Transverse colon (tissue), 4 donors: ENCODE measurements at regions not wholly inside any gene's neighbourhood (a gene's known extent, or its start where the extent isn't known, plus 50 kb on each side); places are given as distances from the start of the nearest gene placed in this dataset.

ENCODE experiments used
- CTCF ChIP-seq, 5 experiments: fragments of 200-600 bp in 3 of 5; fragments of 450-650 bp in 2 of 5; sonication (generic) in 3 of 5; IDR thresholded peaks; 1 replicate in 2 of 5; 2 replicates in 3 of 5; pipeline ENCODE4 v1.5.1; 2016 to 2017; ENCODE audit warnings: antibody characterized with exemption in 5 of 5, inconsistent platforms in 3 of 5, mild to moderate bottlenecking in 2 of 5, moderate library complexity in 1 of 5
- EP300 ChIP-seq: sonication (generic); formaldehyde crosslinking; IDR thresholded peaks from one replicate; pipeline ENCODE4 v1.6.1; 2017; ENCODE audit warnings: antibody characterized with exemption, low read depth
- POLR2A ChIP-seq: fragments of 450-650 bp; IDR thresholded peaks from one replicate; pipeline ENCODE4 v1.6.1; 2016; ENCODE audit warnings: antibody characterized with exemption, mild to moderate bottlenecking, moderate library complexity
- POLR2AphosphoS5 ChIP-seq, 3 donors: sonication (generic); formaldehyde crosslinking; IDR thresholded peaks; one replicate each; pipeline ENCODE4 v1.6.1; 2016; ENCODE audit warnings: antibody characterized with exemption in 3 of 3

GRCh38 chr4:24423670-24424069, 160.7 kb downstream of the DHX15 start:
- no peak for TF ChIP-seq POLR2A
- TF ChIP-seq CTCF (IDR thresholded peaks at IDR 0.05) = no peak
- no peak for TF ChIP-seq POLR2AphosphoS5 (IDR thresholded peaks at IDR 0.05)
- TF ChIP-seq EP300 = no peak
